ENCODE measurements at regions not wholly inside any gene's neighbourhood (a gene's known extent, or its start where the extent isn't known, plus 50 kb on each side); places are given as distances from the start of the nearest gene placed in this dataset.
"Not testable (repeated sequence)": the region's sequence is repeated elsewhere in the genome, so short reads cannot be mapped to it uniquely, and the experiment has no call there.

DNA sequence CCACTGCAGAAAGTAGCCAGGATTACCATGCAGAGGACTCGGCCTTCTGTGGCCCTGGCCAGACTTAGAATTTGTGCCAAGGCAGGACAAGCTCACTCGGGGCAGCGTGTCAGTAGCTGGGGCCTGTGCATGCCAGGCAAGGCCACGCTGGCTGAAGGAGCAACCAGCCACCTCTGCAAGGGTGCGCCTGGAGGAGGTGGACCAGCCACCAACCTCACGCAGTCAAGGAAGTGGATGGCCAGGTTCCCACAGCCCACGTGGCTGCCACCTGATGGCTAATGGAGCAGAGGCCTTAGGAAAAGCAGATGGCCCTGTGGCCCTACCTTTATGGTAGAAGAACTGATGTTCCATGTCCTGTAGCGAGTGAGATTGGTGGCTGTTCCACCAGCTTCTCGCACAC is 107.9 kb downstream of the CCDC74A start:
- ATAC-seq, result no peak
- intact Hi-C loops (cut with micrococcal nuclease), result no loop called here
- DNase-seq, result peak; percentile 17

DNA sequence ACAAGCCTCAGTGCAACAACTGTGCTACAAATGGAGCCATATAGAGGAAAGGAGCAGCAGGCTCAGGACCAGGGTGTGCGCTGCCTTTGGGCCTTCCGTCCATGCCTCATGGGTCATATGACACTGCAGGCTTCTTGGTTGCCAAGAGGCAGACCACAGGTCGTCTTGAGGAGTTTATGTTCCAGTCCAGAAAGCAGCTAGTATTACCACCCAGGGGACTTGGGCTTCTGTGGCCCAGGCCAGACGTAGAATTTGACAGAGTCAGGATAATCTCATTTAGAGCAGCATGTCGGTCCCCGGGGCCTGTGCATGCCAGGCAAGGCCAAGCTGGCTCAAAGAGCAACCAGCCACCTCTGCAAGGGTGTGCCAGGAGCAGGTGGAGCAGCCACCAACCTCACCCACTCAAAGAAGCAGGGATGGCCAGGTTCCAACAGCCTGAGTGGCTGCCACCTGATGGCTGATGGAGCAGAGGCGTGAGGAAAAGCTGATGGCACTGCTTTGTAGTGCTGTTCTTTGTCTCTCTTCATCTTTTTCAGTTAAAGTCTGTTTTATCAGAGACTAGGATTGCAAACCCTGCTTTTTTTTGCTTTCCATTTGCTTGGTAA is 109.1 kb downstream of the CCDC74A start:
- ATAC-seq; intact Hi-C loops (cut with micrococcal nuclease): not testable (repeated sequence)
- DNase-seq, result peak; percentile 31

DNA sequence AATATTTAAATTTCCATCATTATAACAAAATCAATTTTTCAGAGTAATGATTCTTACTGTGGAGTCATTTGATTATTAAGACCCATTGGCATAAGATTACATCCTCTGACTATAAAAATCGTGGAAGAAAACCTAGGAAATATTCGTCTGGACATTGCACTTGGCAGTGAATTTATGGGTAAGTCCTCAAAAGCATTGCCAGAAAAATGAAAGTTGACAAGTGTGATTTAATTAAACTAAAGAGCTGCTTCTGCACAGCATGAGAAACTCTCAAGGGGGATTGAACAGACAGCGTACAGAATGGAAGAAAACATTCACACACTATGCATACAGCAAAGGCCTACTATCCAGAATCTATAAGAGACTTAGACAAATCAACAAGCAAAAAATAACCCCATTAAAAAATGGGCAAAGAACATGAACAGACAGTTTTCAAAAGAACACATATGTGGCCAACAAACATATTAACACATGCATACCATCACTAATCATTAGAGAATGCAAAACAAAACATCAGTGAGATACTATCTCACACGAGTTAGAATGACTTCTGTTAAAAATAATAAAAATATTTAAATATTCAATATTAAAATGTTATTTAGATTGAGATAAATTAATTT is 111.4 kb downstream of the CCDC74A start:
- ATAC-seq; DNase-seq; intact Hi-C loops (cut with micrococcal nuclease): not testable (repeated sequence)

DNA sequence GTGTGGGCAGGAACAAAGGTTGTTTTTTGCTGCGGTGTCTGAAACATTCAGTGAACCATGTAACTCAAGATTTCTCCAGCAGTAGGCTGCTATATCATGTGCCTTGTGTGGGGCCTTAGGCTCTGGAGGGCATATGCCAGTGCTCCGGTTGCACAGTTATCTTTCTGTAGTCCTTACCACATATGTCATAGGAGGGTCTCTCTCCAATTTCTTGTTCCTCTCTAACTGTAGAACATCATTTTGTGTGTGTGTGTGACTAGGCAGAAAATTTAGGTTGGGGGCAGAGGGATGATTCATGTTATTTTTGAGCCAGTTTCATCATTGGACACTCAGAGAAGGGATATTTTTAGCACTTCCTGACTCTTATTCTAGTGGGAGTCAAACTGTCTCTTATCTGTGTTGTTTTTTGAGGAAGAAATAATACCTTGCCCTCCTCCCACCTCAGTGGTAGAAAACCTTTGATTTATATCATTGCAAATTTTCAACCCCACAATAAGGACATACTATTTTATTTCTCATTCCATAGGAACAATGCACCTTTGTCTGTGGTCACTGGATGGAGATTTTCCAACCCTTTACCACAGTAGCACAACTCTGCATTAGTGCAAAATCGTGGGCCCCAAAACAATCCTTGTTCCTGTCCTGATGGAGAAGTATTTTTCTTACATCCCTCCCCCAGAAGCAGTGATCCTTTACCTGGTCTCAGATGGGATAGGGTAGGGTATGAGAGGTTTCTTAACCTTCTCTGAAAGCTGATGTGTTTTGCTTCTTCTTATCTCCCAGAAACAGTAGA is 113.9 kb downstream of the CCDC74A start:
- DNase-seq (no peak), ATAC-seq (no peak)
- intact Hi-C loops (cut with micrococcal nuclease), result no loop called here

DNA sequence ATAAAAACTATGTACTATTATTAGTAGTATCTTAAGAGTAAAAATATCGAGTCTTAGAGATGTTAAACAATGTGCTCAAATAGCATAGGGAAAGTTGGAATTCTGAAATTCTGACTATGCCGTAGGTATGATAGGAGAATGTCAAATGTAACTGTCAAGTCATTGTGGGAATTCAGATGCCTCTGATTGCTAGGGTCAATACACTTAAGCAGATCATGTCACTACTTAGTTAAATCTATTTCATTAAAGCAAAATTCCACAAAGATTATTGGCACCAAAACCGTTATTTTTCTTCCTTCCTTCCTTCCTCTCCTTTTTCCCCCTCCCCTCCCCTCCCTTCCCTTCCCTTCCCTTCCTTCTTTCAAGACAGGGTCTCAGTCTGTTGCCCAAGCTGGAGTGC is 115.5 kb downstream of the CCDC74A start:
- ATAC-seq; intact Hi-C loops (cut with micrococcal nuclease); DNase-seq: not testable (repeated sequence)

DNA sequence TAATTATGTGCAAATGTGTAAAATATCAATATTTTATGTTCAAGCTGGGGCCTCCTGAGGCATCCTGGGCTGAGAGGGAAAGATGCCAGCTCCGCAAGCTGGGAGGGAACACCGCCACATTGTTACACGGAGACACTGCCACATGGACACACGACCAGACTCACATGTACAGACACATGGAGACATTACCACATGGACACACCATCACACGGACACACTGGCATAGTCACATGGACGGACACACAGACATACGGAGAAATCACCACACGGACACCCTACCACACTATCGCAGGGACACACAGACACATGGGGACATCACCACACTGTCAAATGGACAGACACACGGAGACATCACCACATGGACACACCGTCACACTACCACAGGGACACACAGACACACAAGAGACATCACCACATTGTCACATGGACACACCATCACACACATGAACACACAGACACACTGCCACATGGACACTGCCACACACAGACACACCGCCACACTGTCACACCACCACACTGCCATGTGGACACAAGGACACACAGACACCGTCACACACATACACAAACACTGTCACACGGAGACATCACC is 117.6 kb downstream of the CCDC74A start:
- ATAC-seq, result no peak
- intact Hi-C loops (cut with micrococcal nuclease), result no loop called here
- DNase-seq, result no peak

GRCh38 chr2:131646220-131646619 is 118.5 kb downstream of the CCDC74A start:
- intact Hi-C loops (cut with micrococcal nuclease); DNase-seq; ATAC-seq: not testable (repeated sequence)

DNA sequence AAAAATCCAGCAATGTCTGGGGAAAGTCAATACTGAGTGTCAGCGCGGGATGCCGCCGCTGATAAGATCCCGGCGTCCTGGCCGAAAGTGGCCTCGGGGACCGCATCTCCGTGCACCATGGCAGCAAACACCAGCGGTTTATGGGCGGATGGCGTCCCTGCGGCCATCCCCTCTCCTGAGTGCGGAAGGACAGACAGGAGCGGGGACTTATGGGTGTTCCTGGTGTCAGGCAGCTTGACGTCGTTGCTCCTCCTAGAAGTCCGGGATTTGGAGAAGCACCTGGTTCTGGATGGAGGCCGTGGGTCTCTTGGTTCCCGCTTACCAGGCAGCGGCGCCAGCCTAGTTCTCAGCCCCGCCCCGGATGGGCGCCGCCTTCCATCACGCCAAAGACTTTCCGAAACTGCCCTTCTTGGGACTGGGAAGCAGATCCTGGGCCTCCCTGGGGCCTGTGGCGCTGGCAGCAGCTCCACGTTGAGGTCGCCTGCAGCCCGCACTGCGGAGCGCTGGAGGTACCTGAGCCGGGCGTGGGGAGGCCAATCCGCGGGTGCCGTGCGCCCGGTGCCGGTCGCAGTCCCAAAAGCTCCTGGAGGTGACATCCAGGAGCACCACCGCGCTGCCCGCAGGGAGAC is 119.1 kb downstream of the CCDC74A start:
- peak; percentile 24 for DNase-seq
- intact Hi-C loops (cut with micrococcal nuclease), result no loop called here
- no peak for ATAC-seq

- intact Hi-C loops (cut with micrococcal nuclease); ATAC-seq; DNase-seq: not testable (repeated sequence)
These were observed 120.9 kb downstream of the CCDC74A start for GRCh38 chr2:131648565-131648964.

DNA sequence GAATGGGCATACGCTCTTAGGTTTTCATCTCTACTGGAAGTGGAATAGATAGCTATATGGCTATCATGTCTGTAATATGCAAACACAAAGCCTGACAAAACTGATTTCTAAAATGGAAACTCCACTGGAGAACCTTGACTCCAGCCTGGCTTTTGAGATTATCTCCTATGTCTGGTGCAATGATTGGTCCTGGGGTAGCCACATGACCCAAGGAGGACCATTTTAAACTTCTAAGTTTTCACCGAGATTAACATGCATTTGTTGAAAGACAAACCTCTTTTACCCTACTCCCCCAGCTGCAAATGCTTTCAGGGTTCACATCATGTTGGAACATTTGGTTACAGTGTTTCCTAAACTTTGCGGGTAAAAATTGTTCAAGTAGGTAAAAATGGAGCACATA is 124.6 kb downstream of the CCDC74A start:
- DNase-seq; intact Hi-C loops (cut with micrococcal nuclease); ATAC-seq: not testable (repeated sequence)

DNA sequence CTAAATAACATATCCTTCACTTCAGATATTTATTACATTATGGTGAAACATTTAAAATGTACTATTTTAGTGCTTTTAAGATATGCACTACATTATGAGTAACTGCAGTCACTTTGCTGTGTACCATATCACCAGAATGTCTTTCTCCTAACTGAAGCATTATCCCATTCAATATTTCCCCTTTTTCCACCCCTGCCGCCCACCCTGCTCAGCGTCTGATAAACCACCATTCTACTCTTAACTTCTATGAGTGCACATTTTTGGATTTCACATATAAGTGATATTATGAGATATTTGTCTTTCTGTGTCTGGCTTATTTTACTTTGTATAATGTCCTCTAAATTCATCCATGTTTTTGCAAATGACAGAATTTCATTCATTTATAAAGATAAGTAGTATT is 126.4 kb downstream of the CCDC74A start:
- intact Hi-C loops (cut with micrococcal nuclease); ATAC-seq; DNase-seq: not testable (repeated sequence)

- no peak for ATAC-seq
- DNase-seq, result no peak
- intact Hi-C loops (cut with micrococcal nuclease), result no loop called here
These were observed 129.3 kb downstream of the CCDC74A start for GRCh38 chr2:131656816-131657633.

- ATAC-seq (no peak), DNase-seq (no peak)
- intact Hi-C loops (cut with micrococcal nuclease), result no loop called here
These were observed 130.4 kb downstream of the CCDC74A start for GRCh38 chr2:131657895-131658768.

GRCh38 chr2:131658769-131659131 is 131.1 kb downstream of the CCDC74A start:
- DNase-seq, result no peak
- ATAC-seq, result no peak
- intact Hi-C loops (cut with micrococcal nuclease), result no loop called here

DNA sequence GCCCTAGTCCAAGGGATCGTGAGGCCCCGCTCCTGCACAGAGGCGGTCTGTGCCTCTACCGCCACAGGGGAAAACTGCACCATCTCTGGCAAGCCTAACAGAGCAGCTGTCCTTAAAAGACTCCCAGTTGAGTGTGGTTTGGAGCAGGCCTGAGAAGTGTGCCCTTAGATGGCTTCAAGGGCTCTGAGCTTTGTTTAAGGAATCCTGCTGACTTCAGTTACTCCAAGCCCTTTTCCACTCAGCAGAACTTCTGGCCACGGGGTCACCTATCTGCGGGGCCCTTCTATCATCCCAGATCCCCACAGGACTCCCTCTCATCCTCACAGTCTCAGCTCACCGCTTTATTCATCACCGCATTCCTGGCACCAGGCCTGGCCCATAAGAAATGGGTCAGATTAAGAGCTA is 131.5 kb downstream of the CCDC74A start:
- DNase-seq (no peak), ATAC-seq (no peak)
- intact Hi-C loops (cut with micrococcal nuclease), result no loop called here

GRCh38 chr2:131661101-131661782 is 133.6 kb downstream of the CCDC74A start:
- DNase-seq; ATAC-seq; intact Hi-C loops (cut with micrococcal nuclease): not testable (repeated sequence)

DNA sequence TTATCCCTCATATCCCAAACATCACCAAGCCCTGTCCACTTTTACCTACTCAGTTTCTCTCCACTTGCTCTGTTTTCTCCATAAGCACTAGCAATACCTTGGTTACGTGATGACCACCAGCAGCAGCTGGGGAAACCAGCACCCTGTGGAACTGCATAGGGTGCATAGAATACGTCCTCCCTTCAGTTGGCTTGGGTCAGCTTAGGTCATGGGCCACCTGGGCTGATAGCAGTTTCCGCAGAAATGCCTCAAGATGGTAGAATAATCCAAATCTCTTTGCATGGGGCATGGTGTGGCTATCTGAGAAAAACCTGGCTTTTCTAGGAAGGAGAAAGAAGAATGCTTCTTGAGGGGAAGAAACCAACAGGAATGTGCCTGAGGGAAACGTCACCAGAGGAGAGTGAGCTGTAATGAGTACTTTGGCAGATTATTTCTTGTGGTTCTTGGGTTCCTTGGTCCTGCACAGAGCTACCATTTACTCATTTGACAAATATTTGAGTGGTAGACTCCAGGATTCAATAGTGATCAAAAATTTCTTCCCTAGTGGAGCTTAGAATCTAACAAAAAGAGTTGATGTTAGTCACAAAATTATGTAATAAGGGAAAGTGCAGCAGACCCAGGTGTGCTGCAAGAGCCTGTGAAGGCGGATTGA is 134.3 kb downstream of the CCDC74A start:
- intact Hi-C loops (cut with micrococcal nuclease); ATAC-seq; DNase-seq: not testable (repeated sequence)
